Kidney capillary endothelial cell (primary cell): ENCODE measurements at regions not wholly inside any gene's neighbourhood (a gene's known extent, or its start where the extent isn't known, plus 50 kb on each side); places are given as distances from the start of the nearest gene placed in this dataset.

Experiments used
- DNase-seq: peaks from one replicate; pipeline ENCODE4 v3.0.0-alpha.2; 2018; ENCODE audit warnings: low spot score

- no peak for DNase-seq
These were observed 51.2 kb upstream of the ARRDC3 start for GRCh38 chr5:91434348-91434747.

- DNase-seq = no peak
These were observed 50.7 kb upstream of the ARRDC3 start for GRCh38 chr5:91433861-91434260.
